G401.6 (cell line): ENCODE measurements at regions not wholly inside any gene's neighbourhood (a gene's known extent, or its start where the extent isn't known, plus 50 kb on each side); places are given as distances from the start of the nearest gene placed in this dataset.
"Not testable (repeated sequence)": the region's sequence is repeated elsewhere in the genome, so short reads cannot be mapped to it uniquely, and the experiment has no call there.

Source experiments
- FAIRE-seq: peaks from 2 replicates; lab custom pipeline; 2012; peaks lifted over from hg19 to GRCh38; lab: Jason Lieb, UNC

- no peak for FAIRE-seq
Measured at GRCh38 chr5:23727271-23727670, 219.9 kb downstream of the PRDM9 start.

- FAIRE-seq: no peak
Measured at GRCh38 chr5:23730023-23730422, 222.6 kb downstream of the PRDM9 start.

- FAIRE-seq: no peak
Measured at GRCh38 chr5:23740029-23740428, 232.6 kb downstream of the PRDM9 start.

GRCh38 chr5:23742701-23743100 is 235.3 kb downstream of the PRDM9 start:
- FAIRE-seq: no peak

- no peak for FAIRE-seq
Measured at GRCh38 chr5:23755906-23756305, 248.5 kb downstream of the PRDM9 start.

GRCh38 chr5:23756779-23757178 is 249.4 kb downstream of the PRDM9 start:
- no peak for FAIRE-seq

- no peak for FAIRE-seq
Measured at GRCh38 chr5:23763170-23763569, 255.8 kb downstream of the PRDM9 start.

GRCh38 chr5:23776684-23777083 is 269.3 kb downstream of the PRDM9 start:
- no peak for FAIRE-seq

- not testable (repeated sequence) for FAIRE-seq
Measured at GRCh38 chr5:23800307-23800706, 292.9 kb downstream of the PRDM9 start.

GRCh38 chr5:23820765-23821471 is 313.5 kb downstream of the PRDM9 start:
- FAIRE-seq: no peak

GRCh38 chr5:23823521-23823920 is 316.1 kb downstream of the PRDM9 start:
- no peak for FAIRE-seq

GRCh38 chr5:23825196-23825595 is 317.8 kb downstream of the PRDM9 start:
- no peak for FAIRE-seq

- no peak for FAIRE-seq
Measured at GRCh38 chr5:23840083-23840482, 332.7 kb downstream of the PRDM9 start.

- FAIRE-seq: no peak
Measured at GRCh38 chr5:23864786-23865185, 357.4 kb downstream of the PRDM9 start.

GRCh38 chr5:23877847-23878246 is 370.4 kb downstream of the PRDM9 start:
- no peak for FAIRE-seq

- FAIRE-seq: no peak
Measured at GRCh38 chr5:23884405-23885031, 377.1 kb downstream of the PRDM9 start.

- no peak for FAIRE-seq
Measured at GRCh38 chr5:23893561-23893960, 386.2 kb downstream of the PRDM9 start.

- FAIRE-seq: no peak
Measured at GRCh38 chr5:23895614-23896013, 388.2 kb downstream of the PRDM9 start.

GRCh38 chr5:23930985-23931384 is 423.6 kb downstream of the PRDM9 start:
- FAIRE-seq: no peak

GRCh38 chr5:23951261-23951928 is 444.0 kb downstream of the PRDM9 start:
- FAIRE-seq: not testable (repeated sequence)

GRCh38 chr5:23963449-23963848 is 456.0 kb downstream of the PRDM9 start:
- FAIRE-seq: no peak

- FAIRE-seq: no peak
Measured at GRCh38 chr5:23977365-23977764, 470.0 kb downstream of the PRDM9 start.

- no peak for FAIRE-seq
Measured at GRCh38 chr5:23977997-23978396, 470.6 kb downstream of the PRDM9 start.

GRCh38 chr5:23991406-23991805 is 484.0 kb downstream of the PRDM9 start:
- no peak for FAIRE-seq
